SK-N-SH (cell line): ENCODE measurements at regions not wholly inside any gene's neighbourhood (a gene's known extent, or its start where the extent isn't known, plus 50 kb on each side); places are given as distances from the start of the nearest gene placed in this dataset.

Experiments used
- CTCF ChIA-PET: fragments of 300-600, 350-600 bp; formaldehyde crosslinking; extraction: SDS; loops from one replicate; lab custom pipeline; 2021; lab: Yijun Ruan, JAX
- POLR2A ChIA-PET: fragments of 350-600 bp; sonication (Branson Sonifier 250); formaldehyde crosslinking; extraction: SDS; loops from one replicate; lab custom pipeline; 2020; ENCODE audit warnings: antibody characterized with exemption, inconsistent platforms; lab: Yijun Ruan, JAX
- DNase-seq: peaks from one replicate; pipeline ENCODE4 v3.0.0; 2012
- H2AFZ ChIP-seq: fragments of 200-600 bp; sonication (generic); 2 replicates; pipeline ENCODE4 v1.8.1; 2016; ENCODE audit warnings: antibody characterized with exemption, mild to moderate bottlenecking, low read depth
- H3F3A ChIP-seq: fragments of 200-600 bp; sonication (generic); replicated peaks from 2 replicates; pipeline ENCODE3; 2016; ENCODE audit warnings: antibody characterized with exemption, mild to moderate bottlenecking; ENCODE audit not compliant: insufficient read depth
- H3K27ac ChIP-seq, 2 experiments: fragments of 200-500 bp in 1 of 2; fragments of 200-600 bp in 1 of 2; sonication (Bioruptor generic) in 1 of 2; sonication (generic), shearing (Covaris generic) in 1 of 2; 2 replicates each; pipeline versions ENCODE4 v1.5.1 to v1.6.1; 2014 to 2016; ENCODE audit warnings: low read depth in 2 of 2, inconsistent platforms in 1 of 2, low read length in 1 of 2, mild to moderate bottlenecking in 1 of 2, mixed read lengths in 1 of 2
- H3K27me3 ChIP-seq: fragments of 200-600 bp; sonication (generic), shearing (Covaris generic); 2 replicates; pipeline ENCODE4 v1.6.1; 2016; ENCODE audit warnings: mixed run types; ENCODE audit not compliant: insufficient read depth
- H3K36me3 ChIP-seq, 2 experiments: fragments of 200-500 bp in 1 of 2; fragments of 200-600 bp in 1 of 2; sonication (Bioruptor generic) in 1 of 2; sonication (generic) in 1 of 2; replicated peaks in 1 of 2; 2 replicates each; pipeline versions ENCODE3 to v1.5.1; 2014 to 2016; ENCODE audit warnings: low read length in 1 of 2, mild to moderate bottlenecking in 1 of 2; ENCODE audit not compliant: insufficient read depth in 2 of 2, control insufficient read depth in 1 of 2
- H3K4me1 ChIP-seq, 2 experiments: fragments of 200-500 bp in 1 of 2; fragments of 200-600 bp in 1 of 2; sonication (Bioruptor generic) in 1 of 2; sonication (generic), shearing (Covaris generic) in 1 of 2; 2 replicates each; pipeline versions ENCODE4 v1.5.1 to v1.6.1; 2014 to 2016; ENCODE audit warnings: low read depth in 1 of 2, low read length in 1 of 2, mixed run types in 1 of 2; ENCODE audit not compliant: insufficient read depth in 2 of 2, control insufficient read depth in 1 of 2
- H3K4me2 ChIP-seq: fragments of 200-600 bp; sonication (generic), shearing (Covaris generic); 2 replicates; pipeline ENCODE4 v1.6.1; 2017; ENCODE audit warnings: mixed run types
- H3K4me3 ChIP-seq, 2 experiments: fragments of 200-500 bp in 1 of 2; fragments of 200-600 bp in 1 of 2; sonication (Bioruptor generic) in 1 of 2; sonication (generic), shearing (Covaris generic) in 1 of 2; 2 replicates each; pipeline versions ENCODE4 v1.5.1 to v1.8.1; 2014 to 2016; ENCODE audit warnings: low read depth in 2 of 2, inconsistent platforms in 1 of 2, low read length in 1 of 2, mild to moderate bottlenecking in 1 of 2, mixed read lengths in 1 of 2, moderate library complexity in 1 of 2
- H3K79me2 ChIP-seq: fragments of 200-600 bp; sonication (generic); 2 replicates; pipeline ENCODE4 v1.8.1; 2017; ENCODE audit warnings: mild to moderate bottlenecking; ENCODE audit not compliant: insufficient read depth
- H3K9ac ChIP-seq: fragments of 200-600 bp; sonication (generic); 2 replicates; pipeline ENCODE4 v1.6.1; 2017; ENCODE audit warnings: mixed run types
- H3K9me2 ChIP-seq: fragments of 200-600 bp; sonication (generic); 2 replicates; pipeline ENCODE4 v1.6.1; 2017; ENCODE audit warnings: mixed run types
- H3K9me3 ChIP-seq: fragments of 200-600 bp; sonication (generic); 2 replicates; pipeline ENCODE4 v1.6.1; 2017; ENCODE audit warnings: mixed run types, mild to moderate bottlenecking, moderate library complexity
- H4K20me1 ChIP-seq: fragments of 200-600 bp; sonication (generic); 2 replicates; pipeline ENCODE4 v1.6.1; 2017; ENCODE audit warnings: mild to moderate bottlenecking, mixed run types; ENCODE audit not compliant: insufficient read depth
- CHD2 ChIP-seq: fragments of 150-350 bp; IDR thresholded peaks from 2 replicates; pipeline ENCODE4 v1.6.1; 2018; ENCODE audit warnings: low read length; ENCODE audit not compliant: partially characterized antibody
- ELF1 ChIP-seq: IDR thresholded peaks from 2 replicates; pipeline ENCODE4 v1.4.0; 2012
- FOSL2 ChIP-seq: IDR thresholded peaks from 2 replicates; pipeline ENCODE4 v1.4.0; 2012; ENCODE audit warnings: low read depth, mild to moderate bottlenecking, moderate library complexity, borderline replicate concordance
- FOXJ3 ChIP-seq: sonication (generic); formaldehyde crosslinking; IDR thresholded peaks from 2 replicates; pipeline ENCODE4 v1.5.1; 2020; ENCODE audit warnings: mild to moderate bottlenecking, missing genetic modification reagents
- FOXM1 ChIP-seq: IDR thresholded peaks from 2 replicates; pipeline ENCODE4 v1.4.0; 2012; ENCODE audit warnings: low read depth, mild to moderate bottlenecking
- GABPA ChIP-seq: IDR thresholded peaks from 2 replicates; pipeline ENCODE4 v1.4.0; 2012; ENCODE audit warnings: low read depth, mild to moderate bottlenecking
- IRF3 ChIP-seq: fragments of 150-350 bp; IDR thresholded peaks from 2 replicates; pipeline ENCODE4 v1.6.1; 2016; ENCODE audit warnings: mild to moderate bottlenecking, low read depth, low read length
- JUND ChIP-seq: IDR thresholded peaks from 2 replicates; pipeline ENCODE4 v1.4.0; 2012
- MEF2A ChIP-seq: IDR thresholded peaks from 2 replicates; pipeline ENCODE4 v1.4.0; 2012; ENCODE audit warnings: low read depth, borderline replicate concordance
- MXI1 ChIP-seq: IDR thresholded peaks from 2 replicates; pipeline ENCODE4 v1.6.1; 2012; ENCODE audit warnings: mild to moderate bottlenecking, low read depth, low read length, improper control_type of control experiment
- NFIC ChIP-seq: IDR thresholded peaks from 2 replicates; pipeline ENCODE4 v1.4.0; 2012; ENCODE audit warnings: borderline replicate concordance
- NRF1 ChIP-seq: IDR thresholded peaks from 2 replicates; pipeline ENCODE4 v1.6.1; 2012; ENCODE audit warnings: low read depth, mild to moderate bottlenecking, low read length
- RAD21 ChIP-seq: IDR thresholded peaks from 2 replicates; pipeline ENCODE4 v1.6.1; 2012; ENCODE audit warnings: mild to moderate bottlenecking, low read length
- RCOR1 ChIP-seq: fragments of 150-350 bp; IDR thresholded peaks from 2 replicates; pipeline ENCODE4 v1.6.1; 2017; ENCODE audit warnings: antibody characterized with exemption, low read length
- RFX5 ChIP-seq: IDR thresholded peaks from 2 replicates; pipeline ENCODE4 v1.6.1; 2012; ENCODE audit warnings: mild to moderate bottlenecking, improper control_type of control experiment, low read length
- RXRA ChIP-seq: IDR thresholded peaks from 2 replicates; pipeline ENCODE4 v1.4.0; 2012; ENCODE audit warnings: low read depth, mild to moderate bottlenecking, borderline replicate concordance
- SIN3A ChIP-seq: IDR thresholded peaks from 2 replicates; pipeline ENCODE4 v1.6.1; 2012; ENCODE audit warnings: low read depth, mild to moderate bottlenecking, low read length, moderate library complexity, borderline replicate concordance
- TAF1 ChIP-seq: IDR thresholded peaks from 2 replicates; pipeline ENCODE4 v1.6.1; 2012; ENCODE audit warnings: low read depth, mild to moderate bottlenecking, low read length, moderate library complexity, borderline replicate concordance
- TCF12 ChIP-seq: IDR thresholded peaks from 2 replicates; pipeline ENCODE4 v1.4.0; 2012
- YY1 ChIP-seq: IDR thresholded peaks from 2 replicates; pipeline ENCODE4 v1.4.0; 2012; ENCODE audit warnings: low read depth, mild to moderate bottlenecking
- WGBS: methylation state at CpG from one replicate; pipeline ENCODE4 v1.1.6; 2017; ENCODE audit warnings: low lambda C conversion rate; 5-methylcytosine and 5-hydroxymethylcytosine counted together

- Histone ChIP-seq H3K4me2 (no peak overlapping the region), H3F3A (no peaks in the 10 kb centered on the region), H3K4me3 (no peak overlapping the region), H3K27me3 (no peaks in the 10 kb centered on the region), H2AFZ (no peak overlapping the region), H3K36me3 (no peaks in the 10 kb centered on the region), H4K20me1 (no peaks in the 10 kb centered on the region), H3K27ac (no peak overlapping the region), H3K9me3 (no peaks in the 10 kb centered on the region), H3K4me1 (no peaks in the 10 kb centered on the region), H3K9me2 (no peaks in the 10 kb centered on the region), H3K9ac (no peak overlapping the region), H3K79me2 (no peaks in the 10 kb centered on the region)
- no peak for DNase-seq
- POLR2A ChIA-PET = no interaction called here
- CTCF ChIA-PET = no interaction called here
- no peak for TF ChIP-seq RXRA
- TF ChIP-seq JUND = no peak
- no peak for TF ChIP-seq FOXJ3 (CRISPR knock-in tag)
- no peak for TF ChIP-seq RAD21
- no peak for TF ChIP-seq FOXM1
- no peak for TF ChIP-seq GABPA
- no peak for TF ChIP-seq CHD2
- TF ChIP-seq MXI1 = no peak
- no peak for TF ChIP-seq NFIC
- TF ChIP-seq RFX5 = no peak
- WGBS = 0% methylated on average over 1 of the region's 1 CpG
These were observed 632.9 kb downstream of the EPHA3 start for GRCh38 chr3:89740080-89740880.

GRCh38 chr3:89740881-89741177 lies 633.4 kb downstream of the EPHA3 start:
- ChIA-PET CTCF (no interaction called here), POLR2A (no interaction called here)
- no peak for TF ChIP-seq GABPA
- no peak for TF ChIP-seq RXRA
- no peak for TF ChIP-seq IRF3
- no peak for TF ChIP-seq RFX5
- TF ChIP-seq RCOR1 = no peak
- TF ChIP-seq NRF1 = no peak
- no peak for TF ChIP-seq ELF1
- TF ChIP-seq YY1 = no peak
- TF ChIP-seq RAD21 = no peak
- TF ChIP-seq TAF1 = no peak
- TF ChIP-seq MEF2A = no peak
- TF ChIP-seq FOSL2 = no peak
- TF ChIP-seq TCF12 = no peak
- no peak for TF ChIP-seq SIN3A
- H3K4me2 ChIP-seq = no peak overlapping the region
- no peak overlapping the region for H2AFZ ChIP-seq
- H3K4me3 ChIP-seq = no peak overlapping the region
- H3F3A ChIP-seq = no peaks in the 10 kb centered on the region
- H3K27ac ChIP-seq = no peak overlapping the region
- H3K27me3 ChIP-seq = no peaks in the 10 kb centered on the region
- no peaks in the 10 kb centered on the region for H3K79me2 ChIP-seq
- H3K36me3 ChIP-seq = no peaks in the 10 kb centered on the region
- H3K9me2 ChIP-seq = no peaks in the 10 kb centered on the region
- H4K20me1 ChIP-seq = no peaks in the 10 kb centered on the region
- DNase-seq = no peak
- no peaks in the 10 kb centered on the region for H3K4me1 ChIP-seq
- no peaks in the 10 kb centered on the region for H3K9me3 ChIP-seq
- H3K9ac ChIP-seq = no peak overlapping the region
